Midbrain (tissue), 1 donor: ENCODE measurements at regions not wholly inside any gene's neighbourhood (a gene's known extent, or its start where the extent isn't known, plus 50 kb on each side); places are given as distances from the start of the nearest gene placed in this dataset.
A peak's percentile ranks its signal among the peaks of the same experiment; 100 is the strongest.
"Not testable (repeated sequence)": the region's sequence is repeated elsewhere in the genome, so short reads cannot be mapped to it uniquely, and the experiment has no call there.

Source experiments
- DNase-seq: peaks from one replicate; lab custom pipeline; 2025; lab: John Stamatoyannopoulos, UW

GRCh38 chr15:62272290-62272689, 107.2 kb upstream of the C2CD4B start:
- DNase-seq, result no peak

- DNase-seq, result no peak
These were observed 110.7 kb upstream of the C2CD4B start for GRCh38 chr15:62275831-62276230.

- DNase-seq, result no peak
These were observed 112.8 kb upstream of the C2CD4B start for GRCh38 chr15:62277816-62278394.

GRCh38 chr15:62278534-62278933, 113.4 kb upstream of the C2CD4B start:
- DNase-seq, result no peak

- DNase-seq, result no peak
These were observed 114.0 kb upstream of the C2CD4B start for GRCh38 chr15:62279041-62279440.

GRCh38 chr15:62280625-62281024, 115.5 kb upstream of the C2CD4B start:
- DNase-seq, result no peak

- not testable (repeated sequence) for DNase-seq
These were observed 116.7 kb upstream of the C2CD4B start for GRCh38 chr15:62281801-62282200.

GRCh38 chr15:62287066-62287857, 122.2 kb upstream of the C2CD4B start:
- DNase-seq, result no peak

- no peak for DNase-seq
These were observed 123.4 kb upstream of the C2CD4B start for GRCh38 chr15:62288361-62289017.

GRCh38 chr15:62291262-62291661, 126.2 kb upstream of the C2CD4B start:
- no peak for DNase-seq

GRCh38 chr15:62296756-62297507, 131.8 kb upstream of the C2CD4B start:
- no peak for DNase-seq

- DNase-seq, result no peak
These were observed 132.4 kb upstream of the C2CD4B start for GRCh38 chr15:62297522-62297921.

GRCh38 chr15:62297933-62298332, 132.8 kb upstream of the C2CD4B start:
- no peak for DNase-seq

- DNase-seq, result no peak
These were observed 133.7 kb upstream of the C2CD4B start for GRCh38 chr15:62298811-62299210.

GRCh38 chr15:62299541-62299940, 134.5 kb upstream of the C2CD4B start:
- DNase-seq, result no peak

GRCh38 chr15:62301993-62302675, 137.0 kb upstream of the C2CD4B start:
- DNase-seq, result no peak

GRCh38 chr15:62306851-62307504, 141.9 kb upstream of the C2CD4B start:
- peak; percentile 69 for DNase-seq

- DNase-seq, result no peak
These were observed 142.5 kb upstream of the C2CD4B start for GRCh38 chr15:62307551-62307950.

- no peak for DNase-seq
These were observed 151.5 kb upstream of the C2CD4B start for GRCh38 chr15:62316413-62317060.

- DNase-seq, result no peak
These were observed 155.2 kb upstream of the C2CD4B start for GRCh38 chr15:62320259-62320658.
